ENCODE measurements at regions not wholly inside any gene's neighbourhood (a gene's known extent, or its start where the extent isn't known, plus 50 kb on each side); places are given as distances from the start of the nearest gene placed in this dataset.

DNA sequence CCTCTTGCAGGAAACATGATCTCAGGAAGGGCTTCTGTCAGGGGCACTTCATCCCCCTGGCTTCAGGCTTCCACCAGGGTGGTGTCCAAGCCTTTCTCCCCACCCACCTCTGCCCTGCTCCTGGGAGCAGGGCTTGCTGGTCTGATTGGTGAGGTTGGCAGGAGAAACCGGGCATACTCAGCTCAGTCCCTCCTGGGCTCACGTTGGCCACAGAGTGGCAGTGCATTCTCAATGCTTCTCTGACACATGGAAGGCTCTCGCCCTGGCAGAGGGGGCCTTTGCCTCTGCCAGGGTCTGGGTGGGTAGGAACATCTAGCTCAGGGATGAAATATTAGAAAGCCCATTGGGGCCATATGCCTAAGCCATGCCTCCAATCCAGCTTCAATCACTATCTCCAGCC lies 142.8 kb downstream of the AXIN2 start:
- no peak overlapping the region for H3K4me3 ChIP-seq
- no peaks in the 10 kb centered on the region for H3K4me1 ChIP-seq
- H3K27ac ChIP-seq (replicated peaks) = no peak overlapping the region
- intact Hi-C loops (cut with micrococcal nuclease) = no loop called here
- no peak for DNase-seq
- no peaks in the 10 kb centered on the region for H3K27me3 ChIP-seq (ENCODE audit: low read depth)
- peaks cover 3% of the 10 kb centered on the region for H3K9me3 ChIP-seq (replicated peaks)
- TF ChIP-seq, protein P1, sequence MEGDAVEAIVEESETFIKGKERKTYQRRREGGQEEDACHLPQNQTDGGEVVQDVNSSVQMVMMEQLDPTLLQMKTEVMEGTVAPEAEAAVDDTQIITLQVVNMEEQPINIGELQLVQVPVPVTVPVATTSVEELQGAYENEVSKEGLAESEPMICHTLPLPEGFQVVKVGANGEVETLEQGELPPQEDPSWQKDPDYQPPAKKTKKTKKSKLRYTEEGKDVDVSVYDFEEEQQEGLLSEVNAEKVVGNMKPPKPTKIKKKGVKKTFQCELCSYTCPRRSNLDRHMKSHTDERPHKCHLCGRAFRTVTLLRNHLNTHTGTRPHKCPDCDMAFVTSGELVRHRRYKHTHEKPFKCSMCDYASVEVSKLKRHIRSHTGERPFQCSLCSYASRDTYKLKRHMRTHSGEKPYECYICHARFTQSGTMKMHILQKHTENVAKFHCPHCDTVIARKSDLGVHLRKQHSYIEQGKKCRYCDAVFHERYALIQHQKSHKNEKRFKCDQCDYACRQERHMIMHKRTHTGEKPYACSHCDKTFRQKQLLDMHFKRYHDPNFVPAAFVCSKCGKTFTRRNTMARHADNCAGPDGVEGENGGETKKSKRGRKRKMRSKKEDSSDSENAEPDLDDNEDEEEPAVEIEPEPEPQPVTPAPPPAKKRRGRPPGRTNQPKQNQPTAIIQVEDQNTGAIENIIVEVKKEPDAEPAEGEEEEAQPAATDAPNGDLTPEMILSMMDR (IDR thresholded peaks at IDR 0.05; ENCODE audit: borderline replicate concordance) = peak; percentile 58
- no peaks in the 10 kb centered on the region for H3K36me3 ChIP-seq

DNA sequence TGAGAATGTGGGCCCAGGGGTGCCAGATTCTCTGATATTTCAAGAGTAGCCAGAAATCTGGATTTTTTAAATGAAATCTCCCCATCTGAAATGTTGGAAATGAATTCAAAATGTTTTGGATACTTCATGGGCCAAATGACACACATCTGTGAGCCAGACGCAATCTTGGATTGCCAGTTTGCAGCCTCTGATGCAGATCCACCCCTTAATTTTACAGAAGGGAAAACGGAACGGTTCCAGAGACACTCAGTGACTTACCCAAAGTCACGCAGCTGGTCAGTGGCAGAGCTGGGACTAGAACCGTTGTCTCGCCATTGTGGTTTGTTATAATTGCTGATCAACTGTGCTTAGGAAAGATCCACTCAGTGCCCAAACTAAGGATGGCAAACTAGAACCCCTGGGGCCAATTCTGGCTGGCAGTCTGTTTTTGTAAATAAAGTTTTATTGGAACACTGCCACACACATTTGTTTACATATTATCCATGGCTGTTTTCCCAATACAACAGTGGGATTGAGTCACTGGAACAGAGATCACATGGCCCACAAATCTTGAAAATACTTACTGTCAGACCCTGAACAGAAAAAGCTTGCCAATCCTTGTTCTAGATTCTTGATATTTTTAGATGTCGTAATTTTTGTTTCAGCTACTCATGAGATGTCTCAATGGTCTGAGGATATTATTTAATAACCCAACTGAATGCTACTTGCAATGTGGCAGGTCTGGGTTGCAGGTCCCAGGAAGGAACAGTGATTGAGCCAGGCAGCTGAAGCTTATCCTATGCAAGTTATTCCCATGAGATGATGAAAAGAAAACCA lies 143.8 kb downstream of the AXIN2 start:
- Histone ChIP-seq H3K9me3 (replicated peaks) (peaks cover 3% of the 10 kb centered on the region), H3K27ac (replicated peaks) (no peak overlapping the region), H3K4me1 (no peaks in the 10 kb centered on the region), H3K4me3 (no peak overlapping the region), H3K36me3 (no peaks in the 10 kb centered on the region), H3K27me3 (ENCODE audit: low read depth) (no peaks in the 10 kb centered on the region)
- DNase-seq = no peak
- TF ChIP-seq, protein P1 (IDR thresholded peaks at IDR 0.05; ENCODE audit: borderline replicate concordance) = no peak
- intact Hi-C loops (cut with micrococcal nuclease) = no loop called here

DNA sequence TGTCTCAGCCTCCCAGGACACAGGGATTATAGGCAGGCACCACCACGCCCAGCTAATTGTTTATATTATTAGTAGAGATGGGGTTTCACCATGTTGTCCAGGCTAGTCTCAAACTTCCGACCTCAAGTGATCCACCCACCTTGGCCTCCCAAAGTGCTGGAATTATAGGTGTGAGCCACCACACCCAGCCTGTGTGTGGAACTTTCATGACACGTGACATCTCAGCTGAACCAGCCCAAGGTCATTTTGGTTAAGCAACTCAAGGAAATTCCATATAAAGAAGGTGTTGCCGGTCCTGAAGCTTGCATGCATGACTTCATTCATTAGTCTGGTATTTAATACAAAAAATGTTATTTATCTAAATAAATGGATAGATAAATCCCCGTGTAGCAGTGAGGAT lies 145.5 kb downstream of the AXIN2 start:
- intact Hi-C loops (cut with micrococcal nuclease) = no loop called here

DNA sequence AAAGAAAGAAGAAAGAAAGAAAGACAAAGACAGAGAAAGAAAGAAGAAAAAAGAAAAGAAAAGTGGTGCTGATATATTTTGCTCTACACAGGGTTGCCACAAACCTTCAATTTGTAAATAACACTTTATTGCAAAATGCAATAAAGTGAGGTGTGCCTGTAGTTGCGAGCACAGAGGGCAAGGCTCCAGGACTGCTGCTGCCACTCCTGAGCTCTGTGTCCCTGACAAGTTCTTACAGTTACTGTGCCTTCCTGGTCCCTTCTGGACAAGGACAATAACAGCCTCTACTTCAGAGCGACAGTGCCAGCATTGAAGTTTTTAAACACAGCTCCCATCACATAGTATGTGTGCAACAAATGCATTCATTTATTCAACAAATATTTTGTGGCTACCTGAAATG lies 148.1 kb downstream of the AXIN2 start:
- intact Hi-C loops (cut with micrococcal nuclease) = no loop called here
- no peak for DNase-seq
- Histone ChIP-seq H3K4me3 (no peak overlapping the region), H3K27ac (replicated peaks) (no peak overlapping the region), H3K9me3 (replicated peaks) (peaks cover 12% of the 10 kb centered on the region), H3K36me3 (no peaks in the 10 kb centered on the region), H3K4me1 (no peaks in the 10 kb centered on the region), H3K27me3 (ENCODE audit: low read depth) (no peaks in the 10 kb centered on the region)
- TF ChIP-seq, protein P1 (IDR thresholded peaks at IDR 0.05; ENCODE audit: borderline replicate concordance) = no peak

More for the DNA sequence above, 145.5 kb downstream of the AXIN2 start:
- TF ChIP-seq, protein P1 (IDR thresholded peaks at IDR 0.05; ENCODE audit: borderline replicate concordance) = no peak
- no peaks in the 10 kb centered on the region for H3K4me1 ChIP-seq
- no peaks in the 10 kb centered on the region for H3K36me3 ChIP-seq
- no peaks in the 10 kb centered on the region for H3K27me3 ChIP-seq (ENCODE audit: low read depth)
- DNase-seq = no peak
- H3K4me3 ChIP-seq = no peak overlapping the region
- peaks cover 12% of the 10 kb centered on the region for H3K9me3 ChIP-seq (replicated peaks)
- no peak overlapping the region for H3K27ac ChIP-seq (replicated peaks)

DNA sequence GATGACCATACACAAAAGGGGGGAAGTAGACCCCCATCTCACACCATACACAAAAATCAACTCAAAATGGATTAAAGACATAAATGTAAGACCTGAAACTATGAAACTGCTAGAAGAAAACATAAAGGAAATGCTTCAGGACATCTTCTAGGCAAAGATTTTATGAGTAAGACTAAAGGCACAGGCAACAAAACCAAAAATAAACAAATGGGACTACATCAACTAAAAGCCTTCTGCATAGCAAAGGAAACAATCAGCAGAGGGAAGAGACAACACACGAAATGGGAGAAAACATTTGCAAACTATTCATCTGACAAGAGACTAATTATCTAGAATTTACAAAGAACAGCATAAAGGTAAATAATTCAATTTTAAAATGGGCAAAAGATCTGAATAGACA lies 152.1 kb downstream of the AXIN2 start:
- H3K27ac ChIP-seq (replicated peaks) = no peak overlapping the region
- no peak overlapping the region for H3K4me3 ChIP-seq
- no peaks in the 10 kb centered on the region for H3K36me3 ChIP-seq
- intact Hi-C loops (cut with micrococcal nuclease) = no loop called here
- no peaks in the 10 kb centered on the region for H3K27me3 ChIP-seq (ENCODE audit: low read depth)
- no peaks in the 10 kb centered on the region for H3K4me1 ChIP-seq
- TF ChIP-seq, protein P1 (IDR thresholded peaks at IDR 0.05; ENCODE audit: borderline replicate concordance) = no peak
- H3K9me3 ChIP-seq (replicated peaks) = peaks cover 12% of the 10 kb centered on the region
- no peak for DNase-seq

All from left ventricle myocardium inferior (tissue), 1 donor.